ENCODE measurements at regions not wholly inside any gene's neighbourhood (a gene's known extent, or its start where the extent isn't known, plus 50 kb on each side); places are given as distances from the start of the nearest gene placed in this dataset.

GRCh38 chr2:3986530-3987258 lies 283.3 kb downstream of the DCDC2C start:
- no peak overlapping the region for H3K27ac ChIP-seq
- no peaks in the 10 kb centered on the region for H3K9me3 ChIP-seq
- no peaks in the 10 kb centered on the region for H3K4me1 ChIP-seq (ENCODE audit: control insufficient read depth in 1 of 2, low read depth in 2 of 2)
- H3K4me3 ChIP-seq = no peak overlapping the region
- ATAC-seq (ENCODE audit: insufficient number of reproducible peaks, low FRiP score, low read depth) (no peak), DNase-seq (ENCODE audit: low spot score) (no peak)
- H3K36me3 ChIP-seq = no peaks in the 10 kb centered on the region
- no peak for TF ChIP-seq CTCF (IDR thresholded peaks at IDR 0.05)
- no peaks in the 10 kb centered on the region for H3K27me3 ChIP-seq (replicated peaks; ENCODE audit: insufficient read depth)

- Histone ChIP-seq H3K27ac (no peak overlapping the region), H3K27me3 (replicated peaks; ENCODE audit: insufficient read depth) (no peaks in the 10 kb centered on the region), H3K4me1 (ENCODE audit: control insufficient read depth in 1 of 2, low read depth in 2 of 2) (no peaks in the 10 kb centered on the region), H3K4me3 (no peak overlapping the region), H3K9me3 (no peaks in the 10 kb centered on the region), H3K36me3 (no peaks in the 10 kb centered on the region)
- DNase-seq (ENCODE audit: low spot score) (no peak), ATAC-seq (ENCODE audit: insufficient number of reproducible peaks, low FRiP score, low read depth) (no peak)
- TF ChIP-seq CTCF (IDR thresholded peaks at IDR 0.05) = no peak
Observed at GRCh38 chr2:4002841-4003403, 299.5 kb downstream of the DCDC2C start.

- Histone ChIP-seq H3K36me3 (no peaks in the 10 kb centered on the region), H3K9me3 (no peaks in the 10 kb centered on the region), H3K4me1 (ENCODE audit: control insufficient read depth in 1 of 2, low read depth in 2 of 2) (no peaks in the 10 kb centered on the region), H3K4me3 (no peak overlapping the region), H3K27ac (no peak overlapping the region), H3K27me3 (replicated peaks; ENCODE audit: insufficient read depth) (no peaks in the 10 kb centered on the region)
- no peak for TF ChIP-seq CTCF (IDR thresholded peaks at IDR 0.05)
- no peak for DNase-seq (ENCODE audit: low spot score)
- ATAC-seq (ENCODE audit: insufficient number of reproducible peaks, low FRiP score, low read depth) = no peak
Observed at GRCh38 chr2:4012197-4012596, 308.8 kb downstream of the DCDC2C start.

GRCh38 chr2:4018535-4018934 lies 315.2 kb downstream of the DCDC2C start:
- Histone ChIP-seq H3K4me3 (no peak overlapping the region), H3K27ac (no peak overlapping the region), H3K4me1 (ENCODE audit: control insufficient read depth in 1 of 2, low read depth in 2 of 2) (no peaks in the 10 kb centered on the region), H3K36me3 (no peaks in the 10 kb centered on the region), H3K27me3 (replicated peaks; ENCODE audit: insufficient read depth) (no peaks in the 10 kb centered on the region), H3K9me3 (no peaks in the 10 kb centered on the region)
- no peak for TF ChIP-seq CTCF (IDR thresholded peaks at IDR 0.05)
- ATAC-seq (ENCODE audit: insufficient number of reproducible peaks, low FRiP score, low read depth) (no peak), DNase-seq (ENCODE audit: low spot score) (no peak)

- no peaks in the 10 kb centered on the region for H3K4me1 ChIP-seq (ENCODE audit: control insufficient read depth in 1 of 2, low read depth in 2 of 2)
- no peaks in the 10 kb centered on the region for H3K36me3 ChIP-seq
- no peak for TF ChIP-seq CTCF (IDR thresholded peaks at IDR 0.05)
- DNase-seq (ENCODE audit: low spot score) (no peak), ATAC-seq (ENCODE audit: insufficient number of reproducible peaks, low FRiP score, low read depth) (no peak)
- no peak overlapping the region for H3K27ac ChIP-seq
- H3K27me3 ChIP-seq (replicated peaks; ENCODE audit: insufficient read depth) = no peaks in the 10 kb centered on the region
- H3K9me3 ChIP-seq = no peaks in the 10 kb centered on the region
- no peak overlapping the region for H3K4me3 ChIP-seq
Observed at GRCh38 chr2:4020153-4020552, 316.8 kb downstream of the DCDC2C start.

Data from thoracic aorta (tissue), 2 donors.